Activated CD4-positive, alpha-beta T cell treated with anti-CD3 and anti-CD28 coated beads for 1 hour (primary cell): ENCODE measurements at regions not wholly inside any gene's neighbourhood (a gene's known extent, or its start where the extent isn't known, plus 50 kb on each side); places are given as distances from the start of the nearest gene placed in this dataset.
A peak's percentile ranks its signal among the peaks of the same experiment; 100 is the strongest.

Experiments
- DNase-seq: peaks from one replicate; pipeline ENCODE4 v3.0.0-alpha.2; 2020

DNA sequence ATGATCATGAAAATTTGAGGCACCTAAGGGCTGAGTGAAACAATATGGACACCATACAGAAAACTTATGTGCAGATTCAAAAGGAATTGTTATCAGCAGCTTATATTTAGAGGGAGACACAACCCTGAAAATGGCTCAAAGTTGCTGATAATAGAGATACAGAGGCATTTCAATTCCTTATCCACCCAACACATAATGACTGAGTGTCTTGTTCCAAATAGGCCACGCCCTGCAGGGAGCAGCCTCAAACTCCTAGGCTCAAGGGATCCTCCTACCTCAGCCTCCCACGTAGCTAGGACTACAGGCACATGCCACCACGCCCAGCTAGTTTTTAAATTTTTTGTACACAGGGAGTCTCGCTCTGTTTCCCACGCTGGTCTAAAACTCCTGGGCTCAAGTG is 79.0 kb downstream of the LBH start:
- DNase-seq = no peak

DNA sequence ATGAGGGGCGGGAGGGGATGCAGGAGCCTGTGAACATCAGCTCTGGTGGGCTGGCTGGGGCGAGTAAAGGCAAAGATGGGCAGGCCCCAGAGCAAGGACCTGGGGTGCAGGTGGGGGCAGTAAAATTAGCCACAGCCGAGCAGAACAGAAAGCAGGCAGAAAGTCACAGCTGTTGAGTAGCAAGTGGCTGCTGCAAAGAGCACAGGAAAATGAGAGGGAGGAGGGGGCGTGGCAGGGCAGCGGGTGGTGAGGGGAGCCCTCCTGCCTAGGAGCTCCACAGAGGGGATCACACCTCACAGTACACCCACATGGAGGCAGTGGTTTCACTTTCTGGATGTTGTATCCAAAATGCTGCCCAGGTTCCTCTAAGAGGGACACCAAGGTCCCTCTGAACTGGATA is 79.6 kb downstream of the LBH start:
- no peak for DNase-seq

DNA sequence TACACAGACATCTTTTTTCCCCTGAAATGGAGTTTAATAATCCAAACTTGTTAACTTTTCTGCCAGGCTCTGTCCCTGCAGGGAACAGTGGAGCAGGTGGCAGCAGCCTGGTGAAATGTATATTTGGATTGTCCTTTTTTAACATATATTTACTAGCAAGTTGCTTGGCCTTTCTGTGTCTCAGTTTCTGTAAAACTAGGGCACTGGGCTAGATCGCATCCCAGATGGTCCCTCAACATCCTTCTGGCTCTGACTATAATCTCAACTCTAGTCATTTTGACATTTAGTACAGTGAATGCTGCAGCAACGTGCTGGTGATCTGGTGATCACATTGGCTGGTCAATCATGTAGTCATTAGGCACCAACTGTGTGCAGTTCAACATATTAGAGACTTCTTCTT is 80.4 kb downstream of the LBH start:
- no peak for DNase-seq

DNA sequence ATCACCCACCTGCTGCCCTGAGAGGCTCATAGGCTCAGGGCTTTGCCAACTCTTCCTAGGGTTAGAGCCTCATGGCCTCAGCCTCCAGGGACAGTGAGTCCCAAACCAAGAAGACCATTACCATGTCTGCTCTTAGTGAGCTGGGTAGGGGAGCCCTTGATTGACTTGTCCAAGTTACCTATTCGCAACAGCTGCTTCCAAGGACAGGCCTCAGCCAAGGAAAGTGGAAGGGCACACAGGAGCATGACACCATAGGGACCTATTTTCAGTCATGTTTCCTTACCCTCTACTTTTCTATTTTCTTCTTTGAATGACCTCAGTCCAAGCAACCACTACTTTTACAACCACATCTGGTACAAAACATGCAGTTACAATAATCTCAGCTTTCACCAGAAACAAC is 81.6 kb downstream of the LBH start:
- DNase-seq = no peak

DNA sequence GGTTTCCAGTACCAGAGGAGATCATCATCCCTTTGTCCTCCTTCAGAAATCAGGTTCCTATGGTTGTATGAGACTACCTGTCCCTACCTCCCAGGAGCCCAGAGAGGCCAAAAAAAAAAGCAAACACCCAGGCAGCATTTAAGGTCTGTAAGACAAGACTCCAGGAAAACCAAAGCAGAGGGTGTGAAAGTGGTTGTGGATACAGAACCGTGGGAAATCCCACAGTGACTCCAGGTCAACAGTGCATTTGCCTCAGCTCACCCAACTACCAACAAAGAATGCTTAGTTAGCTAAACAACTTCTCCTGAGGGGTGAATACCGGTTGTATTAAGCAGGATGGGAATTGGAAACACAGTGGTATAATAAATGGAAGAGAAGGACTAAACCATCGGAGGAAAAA is 83.6 kb downstream of the LBH start:
- no peak for DNase-seq

DNA sequence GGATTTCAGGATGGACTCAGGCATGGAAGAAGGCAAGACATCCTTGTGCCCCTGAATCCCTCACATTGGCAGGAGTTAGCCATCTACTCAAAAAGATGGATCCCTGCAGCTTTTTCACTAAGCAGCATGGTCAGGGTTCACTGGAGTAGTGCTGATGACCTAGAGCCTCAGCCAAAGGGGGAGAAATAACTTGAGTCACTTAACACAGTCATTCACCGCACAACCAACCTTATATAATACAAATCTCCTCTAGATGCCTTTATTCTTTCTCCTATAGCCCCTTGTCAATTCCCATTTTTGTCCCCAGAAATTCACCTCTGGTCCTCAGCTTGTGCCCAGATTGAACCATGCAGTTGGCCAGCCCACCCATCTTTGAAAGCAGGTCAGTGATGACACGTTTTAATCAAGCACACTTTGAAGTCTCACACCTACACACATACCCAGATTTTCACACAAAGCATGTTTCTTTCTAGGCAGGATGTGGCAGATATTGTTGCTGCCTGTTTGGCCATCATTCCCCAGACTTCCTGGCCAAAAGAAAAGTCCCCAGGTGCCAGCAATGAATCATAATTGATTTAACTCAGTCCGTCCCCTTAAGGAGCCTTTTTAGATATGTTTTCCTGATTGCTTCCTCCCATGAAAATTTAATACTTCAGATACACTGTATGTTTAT is 84.2 kb downstream of the LBH start:
- no peak for DNase-seq

DNA sequence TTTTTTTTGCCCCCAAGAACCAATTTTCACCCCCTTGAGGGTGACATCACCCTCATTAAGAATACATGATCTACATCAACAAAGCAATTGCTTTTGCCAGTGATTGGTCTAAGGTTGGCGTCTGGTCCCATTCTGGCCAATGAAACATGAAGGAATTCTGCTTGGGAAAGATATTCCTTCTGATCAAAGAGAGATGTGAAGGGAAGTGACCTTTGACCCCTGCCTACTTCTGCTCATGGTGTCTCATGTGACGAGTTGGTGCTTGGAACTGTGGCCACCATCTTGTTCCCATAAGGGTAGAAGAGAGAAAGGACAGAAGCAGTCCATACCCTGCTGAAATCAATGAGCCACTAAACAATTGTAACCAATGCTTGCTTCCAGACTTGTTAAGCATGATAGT is 85.1 kb downstream of the LBH start:
- DNase-seq = no peak

DNA sequence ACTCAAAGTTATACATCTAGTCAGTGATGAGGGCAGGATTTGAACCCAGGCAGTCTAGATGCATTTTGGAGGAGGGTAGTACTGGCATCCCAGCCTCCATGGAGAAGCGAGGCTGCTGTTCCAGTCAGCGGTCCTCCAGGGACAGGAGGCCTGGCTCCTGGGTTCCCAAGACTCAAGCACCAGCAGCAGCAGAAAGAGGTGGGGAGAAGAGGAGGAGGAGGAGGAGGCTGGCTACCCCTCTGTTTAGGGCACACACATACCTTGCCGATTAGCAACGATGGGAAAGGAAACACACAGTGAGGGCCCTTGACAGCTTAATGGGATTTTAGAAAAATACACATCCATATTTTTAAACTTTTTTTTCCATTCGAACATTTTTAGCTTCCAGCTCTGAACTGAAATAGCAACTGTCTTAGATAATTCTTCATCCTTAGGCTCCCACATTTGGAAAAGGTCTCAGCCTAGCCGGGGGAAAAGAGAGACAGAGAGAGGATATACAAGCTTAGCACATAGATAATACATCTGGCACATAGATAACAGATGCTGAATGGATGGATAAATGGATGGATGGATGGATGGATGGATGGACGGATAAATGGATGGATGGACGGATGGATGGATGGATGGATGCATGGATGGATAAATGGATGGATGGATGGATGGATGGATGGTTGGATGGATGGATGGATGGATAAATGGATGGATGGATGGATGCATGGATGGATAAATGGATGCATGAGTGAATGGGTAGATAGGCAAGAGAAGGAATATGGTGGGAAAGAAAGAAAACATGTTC is 87.9 kb downstream of the LBH start:
- no peak for DNase-seq

DNA sequence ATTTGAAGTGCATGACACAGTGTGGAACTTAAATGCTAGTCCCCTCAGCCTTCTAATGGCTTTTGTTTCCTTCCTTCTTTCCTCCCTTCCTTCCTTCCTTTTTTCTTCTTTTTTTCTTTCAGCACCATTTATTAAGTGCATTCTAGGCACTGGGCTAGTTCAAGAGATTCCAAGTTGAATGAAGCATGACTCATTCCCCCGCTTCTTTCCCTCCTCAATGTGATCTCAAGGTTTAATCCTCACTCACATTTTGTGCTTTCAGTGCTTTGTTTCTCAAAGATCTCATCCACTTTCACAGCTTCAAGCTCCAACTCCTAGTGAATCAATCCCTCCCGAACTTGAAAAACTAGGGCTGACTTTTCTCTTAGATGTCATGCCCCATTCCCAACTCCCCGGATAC is 90.1 kb downstream of the LBH start:
- no peak for DNase-seq

DNA sequence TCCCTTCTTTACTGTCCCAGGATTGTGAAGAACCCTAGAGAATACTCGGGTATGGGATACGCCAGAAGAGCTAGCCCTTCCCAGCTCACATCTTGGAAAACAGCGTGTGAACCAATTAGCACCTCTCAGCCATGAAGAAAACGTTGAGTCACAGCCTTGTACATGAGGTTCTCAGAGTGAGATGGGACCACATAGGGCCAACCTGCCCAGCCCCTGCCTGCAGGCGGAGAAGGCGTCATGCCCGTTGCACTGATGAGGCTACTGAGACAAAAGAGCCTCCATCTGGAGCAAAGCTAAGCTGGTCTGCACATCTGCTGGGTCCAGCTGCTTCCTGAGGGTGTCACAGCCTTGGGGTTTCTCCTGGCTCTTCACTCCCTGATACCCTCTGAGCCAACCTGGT is 92.2 kb downstream of the LBH start:
- no peak for DNase-seq

DNA sequence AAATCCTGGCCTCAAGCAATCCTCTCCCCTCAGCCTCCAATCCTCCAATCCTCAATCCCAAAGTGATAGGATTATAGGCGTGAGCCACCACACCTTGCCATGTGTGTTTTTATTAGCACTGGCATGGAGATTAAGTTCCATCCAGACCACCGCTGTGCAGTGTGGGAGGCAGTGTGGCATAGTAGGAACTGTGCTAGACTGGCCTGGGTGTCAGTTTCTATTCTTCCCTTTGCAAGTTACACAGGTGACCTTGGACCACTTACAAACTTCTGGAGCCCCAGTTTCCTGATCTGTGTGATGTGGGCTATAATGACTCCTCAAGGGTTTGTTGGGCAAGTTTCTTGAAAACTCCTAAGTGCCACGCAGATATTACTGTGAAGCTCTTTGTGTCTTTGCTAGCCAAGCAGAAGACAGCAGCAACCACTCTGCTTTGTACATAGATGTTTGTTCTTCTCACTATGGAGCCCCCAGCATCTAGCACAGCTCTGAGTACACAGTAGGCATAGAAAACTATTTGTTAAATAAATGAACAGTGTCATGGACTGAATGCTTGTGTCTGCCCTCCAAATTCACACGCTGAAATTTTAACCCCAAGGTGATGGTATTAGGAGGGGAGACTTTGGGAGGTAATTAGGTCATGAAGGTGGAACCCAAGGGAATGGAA is 93.0 kb downstream of the LBH start:
- no peak for DNase-seq

DNA sequence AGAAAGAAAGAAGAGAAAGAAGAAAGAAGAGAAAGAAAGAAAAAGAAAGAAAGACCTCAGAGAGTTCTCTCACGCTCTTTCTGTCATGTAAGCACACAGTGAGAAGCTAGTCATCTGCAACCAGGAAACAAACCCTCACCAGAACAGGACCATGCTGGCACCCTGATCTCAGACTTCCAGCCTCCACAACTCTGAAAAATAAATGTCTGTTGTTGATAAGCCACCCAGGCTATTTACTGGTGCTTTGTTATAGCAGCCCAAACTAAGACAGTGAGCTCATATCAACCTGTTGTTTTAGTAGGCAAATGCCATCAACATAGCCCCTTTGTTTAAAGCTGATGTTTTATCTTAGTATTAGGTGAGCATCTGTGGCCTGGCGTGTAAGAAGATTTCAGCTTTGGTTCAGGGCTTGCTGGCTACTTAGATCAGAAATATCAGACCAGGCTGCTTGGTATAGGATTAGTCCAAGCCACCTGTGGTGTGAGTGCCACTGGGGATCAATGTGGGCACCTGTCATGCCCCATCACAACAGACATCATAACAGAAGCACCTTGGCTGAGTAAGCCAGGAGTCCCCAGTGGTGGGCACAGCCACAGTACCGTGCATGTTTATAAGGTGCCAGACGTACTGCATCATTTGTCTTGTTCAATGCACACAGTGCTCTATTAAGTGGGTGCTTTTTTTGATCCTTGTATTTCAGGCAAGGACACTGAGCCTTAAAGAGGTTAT is 94.4 kb downstream of the LBH start:
- no peak for DNase-seq

DNA sequence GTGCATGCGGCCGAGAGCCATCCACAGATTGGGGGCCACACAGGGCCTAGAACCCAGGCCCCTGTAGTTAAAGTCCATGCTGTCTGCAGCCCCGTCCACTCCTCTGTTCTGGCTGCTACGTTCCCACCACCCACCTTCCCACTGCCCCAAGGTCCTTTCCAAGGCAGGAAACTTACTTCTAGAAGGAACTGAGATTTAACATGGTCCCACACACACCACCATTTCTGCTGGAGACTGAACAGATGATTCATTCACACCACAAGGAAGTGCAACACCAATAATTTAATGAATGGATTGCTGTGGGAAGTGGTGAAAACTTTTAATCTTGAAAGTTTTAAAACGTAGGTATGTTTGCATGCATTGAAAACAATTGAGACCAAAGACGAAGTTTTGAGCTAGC is 95.2 kb downstream of the LBH start:
- DNase-seq = no peak

DNA sequence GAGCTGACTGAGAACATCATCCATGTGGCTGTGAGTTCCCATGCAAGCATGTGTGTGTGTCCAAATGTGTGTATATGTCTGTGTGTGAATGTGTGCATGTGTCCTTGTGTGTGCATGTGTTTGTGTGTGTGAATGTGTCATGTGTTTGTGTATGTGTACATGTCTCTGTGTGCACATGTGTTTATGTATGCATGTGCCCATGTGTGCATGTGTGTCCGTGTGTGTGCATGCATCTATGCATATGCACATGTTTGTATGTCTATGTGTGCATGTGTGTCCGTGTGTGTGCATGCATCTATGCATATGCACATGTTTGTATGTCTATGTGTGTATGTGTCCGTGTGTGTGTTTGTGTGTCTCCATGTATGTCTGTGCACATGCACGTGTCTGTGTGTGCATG is 99.7 kb downstream of the LBH start:
- DNase-seq = no peak

DNA sequence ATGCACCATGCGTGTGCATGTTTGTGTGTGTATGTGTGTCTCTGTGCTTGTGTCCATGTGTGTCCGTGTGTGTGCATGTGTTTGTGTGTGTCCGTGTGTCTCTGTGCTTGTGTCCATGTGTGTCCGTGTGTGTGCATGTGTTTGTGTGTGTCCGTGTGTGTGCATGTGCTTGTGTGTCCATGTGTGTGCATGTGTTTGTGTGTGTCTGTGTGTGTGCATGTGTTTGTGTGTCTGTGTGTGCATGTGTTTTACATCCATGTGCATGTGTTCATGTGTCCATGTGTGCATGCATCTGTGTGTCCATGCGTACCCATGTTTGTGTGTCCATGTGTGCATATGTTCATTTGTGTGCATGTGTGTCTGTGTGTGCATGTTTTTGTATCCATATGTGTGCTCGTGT is 100.5 kb downstream of the LBH start:
- DNase-seq = no peak

DNA sequence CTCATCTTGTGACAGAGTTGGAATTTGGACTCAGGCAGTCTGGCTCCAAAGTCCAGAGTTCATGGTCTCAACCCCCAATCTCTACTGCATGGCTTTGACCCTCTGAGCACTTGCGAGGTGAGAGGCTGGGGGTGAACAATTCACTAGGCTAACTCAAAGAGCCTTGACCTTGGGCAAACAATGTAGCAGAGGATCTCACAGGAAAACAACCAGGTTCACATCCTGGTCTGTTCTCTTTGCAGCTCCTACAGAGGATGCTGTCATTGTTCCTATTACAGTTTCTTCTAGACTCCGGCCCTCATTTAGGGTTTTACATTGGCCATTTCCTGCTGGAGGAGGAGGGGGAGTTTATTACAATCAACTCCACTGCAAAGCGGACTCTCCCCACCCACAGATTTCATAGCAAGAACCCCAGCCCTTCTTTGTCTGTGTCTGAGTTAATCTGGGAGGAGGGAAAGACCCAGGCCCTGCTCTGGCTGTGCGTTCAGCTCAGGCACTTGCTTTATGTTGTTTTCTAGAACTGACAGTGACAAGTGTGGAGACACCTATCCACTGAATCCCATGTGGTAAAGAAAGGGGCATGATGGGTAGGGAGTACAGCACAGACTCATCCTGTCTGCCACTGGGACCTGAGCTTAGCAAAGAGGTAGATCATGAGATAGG is 101.6 kb downstream of the LBH start:
- no peak for DNase-seq

DNA sequence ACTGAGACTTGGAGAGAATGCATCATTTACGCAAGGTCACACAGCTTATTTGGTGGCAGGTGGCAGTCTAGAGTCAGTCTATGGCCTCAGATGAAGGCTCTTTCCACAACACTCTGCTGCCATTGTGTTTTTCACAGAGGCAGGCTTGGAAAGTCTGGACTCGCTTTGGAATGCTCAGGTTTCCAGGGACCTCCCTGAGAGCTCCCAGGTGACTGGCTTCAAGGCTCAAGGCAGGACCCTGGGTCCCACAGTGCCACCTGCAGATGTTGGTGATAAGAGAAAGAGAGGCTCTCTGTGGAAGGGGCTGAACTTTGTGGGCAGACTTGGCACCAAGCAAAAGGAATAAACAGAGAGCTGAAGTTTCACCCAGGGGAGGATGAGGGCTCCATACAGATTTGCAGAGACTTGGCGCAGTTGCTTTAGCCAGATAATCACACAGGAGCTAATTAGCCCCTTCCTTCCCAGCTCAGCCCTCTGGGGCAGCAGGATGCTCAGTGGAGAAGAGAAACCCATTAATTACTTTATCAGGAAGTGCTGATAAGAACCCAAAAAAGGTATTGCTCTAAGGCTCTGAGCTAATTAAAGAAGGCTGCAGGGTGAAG is 103.5 kb downstream of the LBH start:
- no peak for DNase-seq

DNA sequence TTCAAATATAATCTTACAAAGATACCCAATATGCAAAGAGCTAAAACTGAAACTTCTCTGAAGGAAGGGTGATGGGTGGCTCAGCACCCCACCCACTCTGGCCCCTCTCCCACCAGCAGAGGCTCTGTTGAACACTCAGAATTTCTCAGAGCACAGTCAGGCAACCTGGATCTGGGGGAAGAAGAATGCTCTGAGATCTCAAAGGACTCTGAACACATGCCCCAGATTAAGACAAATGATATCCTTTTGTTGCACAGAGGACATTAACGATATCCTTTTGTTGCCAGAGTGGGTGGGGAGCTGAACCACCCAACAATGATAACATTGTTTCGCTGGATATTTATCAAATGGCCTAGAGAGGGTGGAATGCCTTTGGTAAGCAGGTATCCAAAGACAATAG is 104.8 kb downstream of the LBH start:
- DNase-seq = no peak

DNA sequence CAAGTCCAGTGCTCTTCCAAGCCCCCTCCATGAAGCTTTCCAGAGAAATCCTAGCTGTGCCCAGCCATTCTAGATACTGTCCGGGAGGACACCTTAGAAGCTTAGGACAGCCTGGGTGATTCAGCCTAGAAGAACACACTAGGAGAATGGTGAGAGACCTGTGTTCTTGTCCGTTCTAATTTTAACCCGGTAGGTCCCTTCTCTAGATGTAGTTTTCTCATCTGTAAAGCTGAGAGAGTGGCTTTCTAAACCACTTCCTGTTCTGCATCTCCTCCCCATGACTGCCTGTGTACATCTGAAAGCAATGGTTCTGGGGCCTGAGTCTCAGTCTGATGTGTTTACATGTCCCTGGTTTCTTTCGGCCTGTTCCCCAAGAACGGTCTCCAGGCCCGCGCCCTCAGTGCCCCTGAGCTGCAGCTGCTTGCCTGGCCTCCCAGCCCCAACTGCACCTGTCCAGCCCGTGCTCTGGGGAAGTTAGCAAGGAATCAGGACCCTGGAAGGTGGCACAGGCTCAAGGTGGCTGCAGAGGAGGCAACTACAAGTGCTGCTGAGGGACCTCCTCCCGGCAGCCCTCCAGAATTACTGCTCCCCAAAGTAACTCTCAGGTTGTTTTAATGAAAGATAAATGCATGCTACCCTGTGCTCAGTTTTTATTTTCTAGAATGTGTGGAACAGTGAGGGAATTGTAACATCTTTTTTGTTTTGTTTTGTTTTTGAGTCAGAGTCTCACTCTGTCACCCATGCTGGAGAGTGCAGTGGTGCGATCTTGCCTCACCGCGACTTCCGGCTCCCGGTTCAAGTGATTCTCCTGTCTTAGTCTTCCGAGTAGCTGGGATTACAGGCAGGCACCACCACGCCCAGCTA is 105.9 kb downstream of the LBH start:
- DNase-seq = peak; percentile 30

DNA sequence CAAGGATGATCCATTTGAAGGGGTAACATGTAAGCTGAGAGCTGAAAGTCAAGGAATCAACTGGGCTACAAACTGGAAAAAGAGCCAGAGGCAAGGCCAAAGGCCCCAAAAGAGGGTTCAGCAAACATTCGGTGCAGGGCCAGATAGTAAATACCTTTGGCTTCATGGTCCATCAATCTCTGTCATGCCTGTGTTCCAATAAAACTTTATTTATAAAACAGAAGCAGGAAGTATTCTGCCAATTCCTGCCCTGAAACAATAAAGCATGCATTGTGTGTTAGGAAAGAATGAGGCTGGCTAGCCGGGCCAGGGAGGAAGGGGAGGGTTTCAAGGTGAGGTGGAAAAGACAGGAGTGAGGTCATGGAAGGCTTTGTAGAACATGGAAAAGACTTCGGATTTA is 107.1 kb downstream of the LBH start:
- DNase-seq = no peak

DNA sequence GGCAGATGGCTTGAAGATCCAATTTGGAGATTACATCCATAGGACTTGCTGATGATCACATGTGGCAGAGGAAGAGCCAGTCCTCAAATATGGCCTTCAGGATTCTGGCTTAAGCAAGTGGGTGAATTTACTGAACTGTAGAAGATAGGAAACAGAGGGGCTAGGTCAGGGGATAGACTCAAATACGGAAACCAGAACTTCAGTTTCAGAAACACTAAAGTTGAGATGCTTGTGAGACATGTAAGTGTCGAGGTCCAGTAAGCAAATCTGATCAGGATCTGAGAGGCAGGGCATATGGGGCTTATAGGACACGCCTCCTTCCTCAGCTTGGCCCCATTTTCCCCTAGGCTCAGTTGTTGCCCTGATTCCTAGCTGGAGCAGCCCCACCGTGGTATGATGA is 107.7 kb downstream of the LBH start:
- DNase-seq = no peak
